Fibroblast of villous mesenchyme (primary cell): ENCODE measurements at regions not wholly inside any gene's neighbourhood (a gene's known extent, or its start where the extent isn't known, plus 50 kb on each side); places are given as distances from the start of the nearest gene placed in this dataset.
A peak's percentile ranks its signal among the peaks of the same experiment; 100 is the strongest.

Source experiments
- DNase-seq: peaks from one replicate; pipeline ENCODE4 v3.0.0-alpha.2; 2010; ENCODE audit warnings: low read depth
- H3K4me3 ChIP-seq: 2 replicates; pipeline ENCODE4 v1.5.1; 2011; ENCODE audit warnings: low read depth, mild to moderate bottlenecking, low read length
- CTCF ChIP-seq: IDR thresholded peaks from 2 replicates; pipeline ENCODE4 v1.5.1; 2012; ENCODE audit warnings: low read depth, mild to moderate bottlenecking, low read length; ENCODE audit not compliant: insufficient read depth

DNA sequence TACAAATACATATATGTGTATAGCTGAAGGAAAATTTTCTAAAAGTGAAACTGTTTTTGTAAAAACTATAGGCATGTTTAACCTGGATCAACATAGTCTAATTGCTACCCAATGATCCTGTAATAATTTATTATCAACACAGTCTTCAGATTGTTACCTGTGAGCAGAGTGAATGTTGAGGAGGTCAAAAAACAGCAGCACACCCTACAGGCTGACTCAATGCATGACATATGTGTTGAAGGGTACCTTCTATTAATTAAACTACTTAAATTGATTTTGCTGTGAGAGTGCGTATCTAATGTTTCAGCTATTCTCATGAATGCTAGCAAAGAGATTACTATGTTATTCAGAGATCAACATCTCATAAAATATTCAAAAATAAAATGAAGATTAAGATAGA is 411.4 kb downstream of the TNS3 start:
- DNase-seq: peak; percentile 24
- no peak overlapping the region for H3K4me3 ChIP-seq
- TF ChIP-seq CTCF: peak; percentile 60

- TF ChIP-seq CTCF: no peak
- DNase-seq: no peak
- H3K4me3 ChIP-seq: no peak overlapping the region
Observed at GRCh38 chr7:47154791-47155190, 427.1 kb downstream of the TNS3 start.

DNA sequence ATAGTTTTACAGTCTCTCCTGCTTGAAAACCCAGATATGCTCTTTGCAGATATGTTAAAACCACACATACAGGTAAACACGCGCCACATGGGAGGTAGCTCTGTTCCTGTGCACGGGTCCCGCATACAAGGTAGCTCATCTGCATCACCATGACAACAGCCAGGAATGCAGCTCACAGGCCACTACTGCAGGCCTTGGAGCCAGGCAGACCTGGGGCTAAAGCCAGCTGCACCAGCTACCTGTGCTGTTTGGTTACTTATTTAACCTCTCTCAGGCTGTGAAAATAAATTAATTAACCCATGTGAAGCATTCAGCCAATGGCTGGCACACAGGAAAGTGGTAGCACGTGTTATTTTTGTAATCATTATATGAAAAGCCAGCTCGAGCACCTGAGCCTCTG is 428.3 kb downstream of the TNS3 start:
- H3K4me3 ChIP-seq: no peak overlapping the region
- DNase-seq: no peak
- no peak for TF ChIP-seq CTCF

DNA sequence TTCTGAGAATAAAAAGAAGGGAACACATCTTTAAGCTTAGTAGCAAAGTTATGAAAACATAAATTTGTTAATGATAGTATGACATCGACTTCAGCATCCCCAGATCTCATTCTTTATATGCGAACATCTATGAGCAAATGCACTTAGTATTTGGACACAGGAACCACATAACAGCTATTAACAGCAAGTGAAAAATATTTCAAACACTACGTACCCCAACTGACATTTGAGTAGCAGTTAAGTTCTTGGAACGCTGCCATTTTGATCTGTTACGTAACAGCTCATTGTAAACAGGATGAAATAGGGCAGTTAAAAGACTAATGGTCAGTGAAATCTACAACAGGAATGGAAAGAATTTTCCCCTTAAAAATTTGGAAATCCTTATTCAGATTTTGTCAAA is 428.9 kb downstream of the TNS3 start:
- no peak overlapping the region for H3K4me3 ChIP-seq
- peak; percentile 95 for DNase-seq
- TF ChIP-seq CTCF: no peak

GRCh38 chr7:47152307-47152706 is 429.6 kb downstream of the TNS3 start:
- DNase-seq: no peak
- H3K4me3 ChIP-seq: no peak overlapping the region
- TF ChIP-seq CTCF: no peak

- no peak overlapping the region for H3K4me3 ChIP-seq
- no peak for DNase-seq
- TF ChIP-seq CTCF: no peak
Observed at GRCh38 chr7:47150497-47151260, 431.2 kb downstream of the TNS3 start.

DNA sequence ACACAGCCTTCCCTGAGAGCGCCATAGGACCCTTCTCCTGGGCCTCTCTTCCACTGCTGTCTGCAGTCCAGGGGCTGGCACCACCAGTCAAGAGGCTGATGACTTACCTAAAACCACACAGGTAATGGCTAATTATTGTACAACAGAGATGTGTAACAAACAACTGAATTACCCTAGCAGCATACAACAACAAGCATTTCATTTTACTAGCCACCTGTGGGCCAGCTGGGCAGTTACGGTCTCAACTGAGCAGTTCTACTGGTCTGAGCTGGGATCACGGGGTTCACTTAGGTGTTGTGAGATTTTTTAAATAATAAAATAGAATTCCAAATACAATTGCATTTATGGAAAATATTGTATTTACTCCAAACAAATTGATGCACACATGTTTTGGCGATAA is 431.9 kb downstream of the TNS3 start:
- no peak overlapping the region for H3K4me3 ChIP-seq
- no peak for DNase-seq
- TF ChIP-seq CTCF: no peak
